GM12875 (cell line): ENCODE measurements at regions not wholly inside any gene's neighbourhood (a gene's known extent, or its start where the extent isn't known, plus 50 kb on each side); places are given as distances from the start of the nearest gene placed in this dataset.

ENCODE experiments used
- H3K4me3 ChIP-seq: one replicate; pipeline ENCODE4 v1.5.1; 2011; ENCODE audit warnings: low read depth, low read length, control low read depth
- CTCF ChIP-seq: IDR thresholded peaks from 2 replicates; pipeline ENCODE4 v1.5.1; 2011; ENCODE audit warnings: low read depth, mild to moderate bottlenecking, control low read depth, inconsistent platforms, low read length, moderate library complexity, borderline replicate concordance; ENCODE audit not compliant: insufficient read depth

GRCh38 chr1:34270181-34270580 is 93.5 kb downstream of the C1orf94 start:
- no peak for TF ChIP-seq CTCF
- no peak overlapping the region for H3K4me3 ChIP-seq

DNA sequence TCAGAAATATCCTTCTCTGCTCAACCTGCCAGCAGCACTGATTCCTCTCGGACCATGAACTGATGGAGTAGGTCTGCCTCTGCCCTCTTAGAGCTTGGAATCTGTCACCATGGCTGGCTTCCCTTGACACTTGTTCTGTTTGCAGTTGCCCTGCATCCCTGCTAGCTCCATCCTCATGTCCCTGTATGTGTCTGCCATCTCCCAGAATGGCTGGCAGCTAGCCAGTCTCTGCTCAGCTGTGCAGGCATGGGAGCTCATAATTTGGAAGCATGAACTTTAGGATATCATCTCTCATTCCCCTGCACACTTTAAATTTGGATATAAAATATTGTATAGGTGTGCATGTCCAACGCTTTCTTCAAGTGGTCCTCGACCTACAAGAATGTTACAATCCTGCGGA is 95.4 kb downstream of the C1orf94 start:
- H3K4me3 ChIP-seq, result no peak overlapping the region
- TF ChIP-seq CTCF, result no peak

GRCh38 chr1:34275150-34275549 is 98.4 kb downstream of the C1orf94 start:
- TF ChIP-seq CTCF, result no peak
- no peak overlapping the region for H3K4me3 ChIP-seq

DNA sequence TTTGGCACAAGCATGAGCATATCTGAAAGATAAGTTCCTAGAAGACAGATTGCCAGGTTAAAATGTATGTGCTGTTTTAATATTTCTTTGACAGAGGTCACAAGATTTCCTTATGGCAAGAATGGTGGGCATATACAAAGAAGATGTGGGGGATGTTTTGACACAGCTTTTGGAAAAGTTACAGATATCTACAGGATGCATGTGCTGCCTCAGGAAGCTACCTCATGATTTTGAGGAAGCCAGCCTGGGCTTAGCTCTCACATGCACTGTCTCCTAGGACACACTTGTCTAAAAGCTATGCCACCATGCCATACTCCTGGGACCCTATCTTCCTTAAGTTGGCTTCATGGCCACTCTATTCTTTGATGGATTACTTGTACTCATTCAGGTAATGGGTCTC is 99.9 kb downstream of the C1orf94 start:
- no peak for TF ChIP-seq CTCF
- H3K4me3 ChIP-seq, result no peak overlapping the region

- H3K4me3 ChIP-seq, result no peak overlapping the region
- TF ChIP-seq CTCF, result no peak
Observed at GRCh38 chr1:34277150-34277549, 100.4 kb downstream of the C1orf94 start.

GRCh38 chr1:34278211-34278610 is 101.5 kb downstream of the C1orf94 start:
- no peak for TF ChIP-seq CTCF
- H3K4me3 ChIP-seq, result no peak overlapping the region

GRCh38 chr1:34279971-34280370 is 103.3 kb downstream of the C1orf94 start:
- no peak for TF ChIP-seq CTCF
- no peak overlapping the region for H3K4me3 ChIP-seq
